HG02938 (cell line): ENCODE measurements at regions not wholly inside any gene's neighbourhood (a gene's known extent, or its start where the extent isn't known, plus 50 kb on each side); places are given as distances from the start of the nearest gene placed in this dataset.
A peak's percentile ranks its signal among the peaks of the same experiment; 100 is the strongest.

Experiments
- ATAC-seq: cut with Tn5 transposase; IDR thresholded peaks from one replicate; pipeline ENCODE4 v1.9.1; 2021; ENCODE audit warnings: mild to moderate bottlenecking, moderate library complexity; ENCODE audit not compliant: unreplicated experiment

- no peak for ATAC-seq
These were observed 391.0 kb downstream of the ICE1 start for GRCh38 chr5:5813441-5813840.

GRCh38 chr5:5810461-5810860 is 388.0 kb downstream of the ICE1 start:
- ATAC-seq: no peak

GRCh38 chr5:5805916-5806315 is 383.4 kb downstream of the ICE1 start:
- no peak for ATAC-seq

GRCh38 chr5:5804478-5805233 is 382.2 kb downstream of the ICE1 start:
- no peak for ATAC-seq

- no peak for ATAC-seq
These were observed 378.6 kb downstream of the ICE1 start for GRCh38 chr5:5800801-5801761.

- peak; percentile 38 for ATAC-seq
These were observed 377.3 kb downstream of the ICE1 start for GRCh38 chr5:5799826-5800225.

- no peak for ATAC-seq
These were observed 376.8 kb downstream of the ICE1 start for GRCh38 chr5:5799229-5799628.

- no peak for ATAC-seq
These were observed 376.0 kb downstream of the ICE1 start for GRCh38 chr5:5798462-5798861.

- ATAC-seq: no peak
These were observed 375.6 kb downstream of the ICE1 start for GRCh38 chr5:5798041-5798440.

GRCh38 chr5:5795074-5795771 is 372.7 kb downstream of the ICE1 start:
- no peak for ATAC-seq

- ATAC-seq: no peak
These were observed 371.7 kb downstream of the ICE1 start for GRCh38 chr5:5794118-5794560.

GRCh38 chr5:5793242-5794117 is 371.0 kb downstream of the ICE1 start:
- ATAC-seq: no peak

GRCh38 chr5:5792106-5792505 is 369.6 kb downstream of the ICE1 start:
- no peak for ATAC-seq

- no peak for ATAC-seq
These were observed 366.3 kb downstream of the ICE1 start for GRCh38 chr5:5788793-5789192.

GRCh38 chr5:5787373-5787772 is 364.9 kb downstream of the ICE1 start:
- ATAC-seq: no peak

GRCh38 chr5:5784101-5784500 is 361.6 kb downstream of the ICE1 start:
- ATAC-seq: no peak

GRCh38 chr5:5783021-5783420 is 360.5 kb downstream of the ICE1 start:
- ATAC-seq: no peak

GRCh38 chr5:5782402-5782801 is 359.9 kb downstream of the ICE1 start:
- no peak for ATAC-seq

GRCh38 chr5:5781335-5781734 is 358.9 kb downstream of the ICE1 start:
- ATAC-seq: no peak

GRCh38 chr5:5780253-5780652 is 357.8 kb downstream of the ICE1 start:
- no peak for ATAC-seq
